Dendritic cell treated with granulocyte-macrophage colony-stimulating factor and Interleukin-4, amounts not matched to agents 40 ng/mL and 50 ng/mL, for 4 days (primary cell): ENCODE measurements at regions not wholly inside any gene's neighbourhood (a gene's known extent, or its start where the extent isn't known, plus 50 kb on each side); places are given as distances from the start of the nearest gene placed in this dataset.
"Not testable (repeated sequence)": the region's sequence is repeated elsewhere in the genome, so short reads cannot be mapped to it uniquely, and the experiment has no call there.

Experiments
- H3K27ac Mint-ChIP-seq: one replicate; pipeline ENCODE4 v1.8.0; 2022; ENCODE audit warnings: mild to moderate bottlenecking, mixed read lengths
- H3K27me3 Mint-ChIP-seq: one replicate; pipeline ENCODE4 v1.8.0; 2022; ENCODE audit warnings: mild to moderate bottlenecking, mixed read lengths
- H3K36me3 Mint-ChIP-seq: one replicate; pipeline ENCODE4 v1.8.0; 2022; ENCODE audit warnings: low read depth, mixed read lengths
- H3K4me1 Mint-ChIP-seq: one replicate; pipeline ENCODE4 v1.8.0; 2022; ENCODE audit warnings: low read depth, mixed read lengths
- H3K4me3 Mint-ChIP-seq: one replicate; pipeline ENCODE4 v1.8.0; 2022; ENCODE audit warnings: mild to moderate bottlenecking, moderate library complexity, mixed read lengths
- H3K9me3 Mint-ChIP-seq: one replicate; pipeline ENCODE4 v1.8.0; 2022; ENCODE audit warnings: mixed read lengths
- intact Hi-C: fragments of 100-400 bp; cut with micrococcal nuclease; formaldehyde crosslinking; loops from one replicate; pipeline ENCODE4 v1.15.0; 2022

DNA sequence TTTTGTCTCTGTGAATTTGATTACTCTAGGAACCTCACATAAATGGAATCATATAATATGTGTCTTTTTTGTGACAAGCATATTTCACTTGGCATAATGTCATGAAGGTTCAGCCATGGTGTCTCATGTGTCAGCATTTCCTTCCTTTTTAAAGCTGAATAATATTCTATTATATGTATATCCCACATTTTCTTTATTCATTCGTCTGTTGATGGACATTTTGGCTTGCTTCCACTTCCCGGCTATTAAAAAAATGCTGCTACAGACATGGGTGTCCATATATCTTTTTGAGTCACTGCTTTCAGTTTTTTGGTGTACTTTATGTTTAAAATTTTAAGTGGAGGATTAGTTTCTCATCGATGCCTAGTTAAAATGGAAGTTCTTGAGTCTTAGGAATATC lies 59.8 kb upstream of the C5orf63 start:
- intact Hi-C loops = no loop called here
- no peaks in the 10 kb centered on the region for H3K9me3 Mint-ChIP-seq
- no peaks in the 10 kb centered on the region for H3K4me1 Mint-ChIP-seq
- no peak overlapping the region for H3K4me3 Mint-ChIP-seq
- no peaks in the 10 kb centered on the region for H3K27me3 Mint-ChIP-seq
- H3K27ac Mint-ChIP-seq = no peak overlapping the region
- no peaks in the 10 kb centered on the region for H3K36me3 Mint-ChIP-seq

DNA sequence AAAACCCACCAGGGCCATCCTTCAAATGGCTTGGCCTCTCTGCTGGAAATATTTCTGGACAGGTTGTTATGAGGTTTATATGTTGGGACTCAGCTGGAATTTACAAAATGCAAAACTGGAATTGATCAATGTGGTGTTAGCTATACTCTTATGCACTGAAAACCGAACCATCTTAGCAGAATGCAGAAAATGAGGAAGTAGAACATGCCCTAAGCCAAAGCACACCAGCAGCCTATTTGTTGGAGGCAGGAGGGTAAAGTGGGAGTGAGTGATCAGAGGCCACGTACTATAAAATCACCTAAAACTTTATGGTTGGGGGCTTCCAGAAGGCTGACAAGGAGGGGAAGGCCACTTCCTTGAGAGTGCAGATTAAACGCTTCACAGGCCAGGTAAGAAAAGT lies 63.6 kb upstream of the C5orf63 start:
- Mint-ChIP-seq H3K27ac (no peak overlapping the region), H3K4me3 (no peak overlapping the region), H3K9me3 (no peaks in the 10 kb centered on the region), H3K36me3 (no peaks in the 10 kb centered on the region), H3K4me1 (no peaks in the 10 kb centered on the region), H3K27me3 (peaks cover 1% of the 10 kb centered on the region)
- intact Hi-C loops = no loop called here

GRCh38 chr5:127143722-127144121 lies 70.4 kb upstream of the C5orf63 start:
- Mint-ChIP-seq H3K36me3 (no peaks in the 10 kb centered on the region), H3K27ac (no peak overlapping the region), H3K4me1 (no peaks in the 10 kb centered on the region), H3K9me3 (no peaks in the 10 kb centered on the region), H3K4me3 (no peak overlapping the region), H3K27me3 (peaks cover 1% of the 10 kb centered on the region)
- intact Hi-C loops = no loop called here

- intact Hi-C loops = no loop called here
- no peak overlapping the region for H3K27ac Mint-ChIP-seq
- H3K36me3 Mint-ChIP-seq = no peaks in the 10 kb centered on the region
- H3K9me3 Mint-ChIP-seq = peaks cover 14% of the 10 kb centered on the region
- H3K4me3 Mint-ChIP-seq = no peak overlapping the region
- H3K27me3 Mint-ChIP-seq = no peaks in the 10 kb centered on the region
- H3K4me1 Mint-ChIP-seq = no peaks in the 10 kb centered on the region
Observed at GRCh38 chr5:127153031-127153430, 79.7 kb upstream of the C5orf63 start.

GRCh38 chr5:127153521-127153920 lies 80.2 kb upstream of the C5orf63 start:
- no peaks in the 10 kb centered on the region for H3K36me3 Mint-ChIP-seq
- H3K4me1 Mint-ChIP-seq = no peaks in the 10 kb centered on the region
- H3K9me3 Mint-ChIP-seq = peaks cover 19% of the 10 kb centered on the region
- no peak overlapping the region for H3K27ac Mint-ChIP-seq
- no peak overlapping the region for H3K4me3 Mint-ChIP-seq
- intact Hi-C loops = no loop called here
- H3K27me3 Mint-ChIP-seq = no peaks in the 10 kb centered on the region

- Mint-ChIP-seq H3K27me3 (no peaks in the 10 kb centered on the region), H3K36me3 (no peaks in the 10 kb centered on the region), H3K27ac (no peak overlapping the region), H3K4me1 (no peaks in the 10 kb centered on the region), H3K4me3 (no peak overlapping the region), H3K9me3 (peaks cover 8% of the 10 kb centered on the region)
- intact Hi-C loops = no loop called here
Observed at GRCh38 chr5:127163750-127164149, 90.4 kb upstream of the C5orf63 start.

- Mint-ChIP-seq H3K9me3 (no peaks in the 10 kb centered on the region), H3K36me3 (no peaks in the 10 kb centered on the region), H3K27me3 (peaks cover 3% of the 10 kb centered on the region), H3K27ac (no peak overlapping the region), H3K4me1 (no peaks in the 10 kb centered on the region), H3K4me3 (no peak overlapping the region)
- intact Hi-C loops = no loop called here
Observed at GRCh38 chr5:127170918-127171600, 97.8 kb upstream of the C5orf63 start.

DNA sequence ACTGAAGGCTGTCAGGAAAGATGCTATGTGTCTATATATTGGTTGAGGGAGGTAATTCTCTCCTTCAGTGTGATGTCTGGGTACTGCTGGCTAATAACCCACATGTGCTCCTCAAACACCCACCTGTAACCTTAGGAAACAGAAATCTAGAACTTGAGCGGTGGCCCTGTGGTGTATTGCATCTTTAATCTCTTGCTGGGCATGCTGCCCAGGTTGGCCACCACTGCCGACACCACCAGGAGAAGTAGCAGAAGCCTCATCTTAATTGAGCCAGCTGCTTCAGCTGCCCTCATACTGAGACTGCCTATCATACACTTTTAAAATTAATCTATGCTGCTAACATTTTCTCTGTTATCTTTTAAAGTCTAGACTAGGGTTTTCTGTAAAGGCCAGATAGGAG lies 103.5 kb upstream of the C5orf63 start:
- Mint-ChIP-seq H3K36me3 (no peaks in the 10 kb centered on the region), H3K4me3 (no peak overlapping the region), H3K9me3 (no peaks in the 10 kb centered on the region), H3K27me3 (no peaks in the 10 kb centered on the region), H3K27ac (no peak overlapping the region), H3K4me1 (no peaks in the 10 kb centered on the region)
- intact Hi-C loops = no loop called here

DNA sequence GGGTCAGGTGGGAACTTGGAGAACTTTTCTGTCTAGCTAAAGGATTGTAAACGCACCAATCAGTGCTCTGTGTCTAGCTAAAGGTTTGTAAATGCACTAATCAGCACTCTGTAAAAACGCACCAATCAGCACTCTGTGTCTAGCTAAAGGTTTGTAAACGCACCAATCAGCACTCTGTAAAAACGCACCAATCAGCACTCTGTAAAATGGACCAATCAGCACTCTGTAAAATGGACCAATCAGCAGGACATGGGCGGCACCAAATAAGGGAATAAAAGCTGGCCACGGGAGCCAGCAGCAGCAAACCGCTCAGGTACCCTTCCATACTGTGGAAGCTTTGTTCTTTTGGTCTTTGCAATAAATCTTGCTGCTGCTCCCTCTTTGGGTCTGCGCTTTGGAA lies 108.0 kb upstream of the MEGF10 start:
- H3K4me1 Mint-ChIP-seq, H3K27ac Mint-ChIP-seq, H3K4me3 Mint-ChIP-seq, H3K9me3 Mint-ChIP-seq, intact Hi-C loops, H3K36me3 Mint-ChIP-seq, H3K27me3 Mint-ChIP-seq: not testable (repeated sequence)

DNA sequence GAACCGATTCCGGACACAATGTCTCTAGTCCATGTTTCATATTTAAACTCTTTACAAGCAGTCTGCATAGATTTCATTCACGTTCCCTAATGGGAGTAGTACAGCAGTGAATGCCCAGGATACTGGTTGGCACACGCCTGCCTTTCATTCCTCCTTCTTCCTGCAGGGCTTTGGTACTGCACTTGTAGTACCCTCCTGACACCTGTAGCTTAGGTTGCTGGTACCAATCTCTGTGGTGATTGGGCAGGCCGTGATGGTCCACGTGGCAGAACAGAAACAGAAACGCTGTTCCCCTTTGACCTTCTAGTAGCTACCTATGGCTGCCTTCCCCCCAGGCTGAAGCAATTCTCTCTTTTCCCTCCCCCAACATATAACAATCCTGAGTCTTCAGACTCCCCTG lies 107.3 kb upstream of the MEGF10 start:
- Mint-ChIP-seq H3K27me3 (peaks cover 4% of the 10 kb centered on the region), H3K9me3 (no peaks in the 10 kb centered on the region), H3K4me1 (no peaks in the 10 kb centered on the region), H3K4me3 (no peak overlapping the region), H3K36me3 (no peaks in the 10 kb centered on the region), H3K27ac (no peak overlapping the region)
- intact Hi-C loops = no loop called here

DNA sequence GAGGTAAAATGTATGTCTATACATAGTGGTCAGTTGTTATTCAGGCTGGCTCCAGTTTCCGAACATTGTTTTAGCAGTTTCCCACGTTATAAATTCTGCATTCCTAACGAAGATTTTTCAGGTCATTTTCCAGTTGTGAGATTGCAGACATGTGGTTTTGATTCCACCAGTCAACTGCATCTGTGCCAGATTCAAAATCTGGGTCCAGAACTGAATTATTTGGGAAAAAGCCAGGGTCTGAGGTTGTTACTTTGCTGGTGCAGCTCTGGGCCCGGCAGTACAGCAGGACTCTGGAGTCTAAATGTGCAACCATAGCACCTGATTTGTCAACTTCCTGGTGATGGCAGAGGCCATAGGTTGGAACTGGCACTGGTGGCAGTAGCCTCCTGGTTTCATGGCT lies 105.7 kb upstream of the MEGF10 start:
- intact Hi-C loops = no loop called here
- Mint-ChIP-seq H3K4me1 (no peaks in the 10 kb centered on the region), H3K27me3 (peaks cover 4% of the 10 kb centered on the region), H3K36me3 (no peaks in the 10 kb centered on the region), H3K27ac (no peak overlapping the region), H3K4me3 (no peak overlapping the region), H3K9me3 (no peaks in the 10 kb centered on the region)

GRCh38 chr5:127186657-127187056 lies 103.9 kb upstream of the MEGF10 start:
- no peak overlapping the region for H3K4me3 Mint-ChIP-seq
- H3K36me3 Mint-ChIP-seq = no peaks in the 10 kb centered on the region
- H3K9me3 Mint-ChIP-seq = no peaks in the 10 kb centered on the region
- H3K4me1 Mint-ChIP-seq = no peaks in the 10 kb centered on the region
- no peak overlapping the region for H3K27ac Mint-ChIP-seq
- peaks cover 4% of the 10 kb centered on the region for H3K27me3 Mint-ChIP-seq
- intact Hi-C loops = no loop called here

- Mint-ChIP-seq H3K4me1 (no peaks in the 10 kb centered on the region), H3K9me3 (no peaks in the 10 kb centered on the region), H3K27me3 (peaks cover 3% of the 10 kb centered on the region), H3K36me3 (no peaks in the 10 kb centered on the region), H3K27ac (no peak overlapping the region), H3K4me3 (no peak overlapping the region)
- intact Hi-C loops = no loop called here
Observed at GRCh38 chr5:127187706-127188105, 102.9 kb upstream of the MEGF10 start.

DNA sequence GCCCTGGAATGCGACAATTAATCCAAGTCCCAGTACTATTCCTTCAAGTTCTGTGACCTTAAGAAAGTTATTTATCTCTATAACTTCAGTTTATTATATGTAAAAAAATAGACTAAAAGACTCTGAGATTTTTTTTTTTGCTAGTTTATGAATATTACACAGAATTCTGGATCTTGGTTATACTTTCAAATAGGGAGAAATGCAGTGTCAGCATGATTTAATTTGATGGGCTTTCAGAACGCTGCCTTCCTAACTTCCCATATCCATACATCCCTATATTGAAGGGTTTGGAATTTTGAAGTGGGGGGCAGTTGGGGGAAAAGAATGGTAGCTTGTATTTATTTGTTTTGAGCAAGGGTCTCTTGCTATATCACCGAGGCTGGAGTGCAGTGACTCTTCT lies 98.4 kb upstream of the MEGF10 start:
- peaks cover 3% of the 10 kb centered on the region for H3K27me3 Mint-ChIP-seq
- H3K4me1 Mint-ChIP-seq = no peaks in the 10 kb centered on the region
- H3K9me3 Mint-ChIP-seq = no peaks in the 10 kb centered on the region

DNA sequence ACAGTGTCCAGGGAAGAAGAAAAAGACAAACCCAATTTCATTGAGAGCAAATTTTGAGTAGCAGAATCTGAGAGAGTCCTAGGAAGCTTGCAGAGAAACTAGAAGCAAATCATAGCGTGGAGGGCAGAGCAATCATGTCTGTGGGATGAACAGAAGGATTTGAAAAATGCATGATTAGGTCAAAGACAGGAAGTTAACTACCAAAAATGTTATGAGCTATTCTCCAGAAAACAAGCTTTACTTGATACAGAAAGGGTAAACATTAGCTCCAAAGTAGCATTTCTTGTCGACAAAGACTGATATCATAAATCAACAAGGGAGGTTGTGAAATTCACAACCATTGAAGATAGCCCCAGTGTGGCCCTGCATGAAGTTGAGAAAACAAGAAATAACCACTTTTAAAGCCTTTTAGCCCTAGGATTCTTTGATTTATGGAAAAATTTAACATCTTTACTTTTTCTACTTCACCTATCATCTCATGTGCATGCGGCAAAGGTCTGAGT lies 97.7 kb upstream of the MEGF10 start:
- no peak overlapping the region for H3K27ac Mint-ChIP-seq
- intact Hi-C loops = no loop called here
- H3K9me3 Mint-ChIP-seq = peaks cover under 1% of the 10 kb centered on the region
- no peak overlapping the region for H3K4me3 Mint-ChIP-seq
- H3K4me1 Mint-ChIP-seq = no peaks in the 10 kb centered on the region
- H3K36me3 Mint-ChIP-seq = no peaks in the 10 kb centered on the region
- peaks cover 6% of the 10 kb centered on the region for H3K27me3 Mint-ChIP-seq

More for the DNA sequence above, 98.4 kb upstream of the MEGF10 start:
- H3K27ac Mint-ChIP-seq = no peak overlapping the region
- no peaks in the 10 kb centered on the region for H3K36me3 Mint-ChIP-seq
- intact Hi-C loops = no loop called here
- H3K4me3 Mint-ChIP-seq = no peak overlapping the region
